Activated naive CD8-positive, alpha-beta T cell treated with anti-CD3 and anti-CD28 coated beads for 36 hours (primary cell): ENCODE measurements at regions not wholly inside any gene's neighbourhood (a gene's known extent, or its start where the extent isn't known, plus 50 kb on each side); places are given as distances from the start of the nearest gene placed in this dataset.

Experiments used
- DNase-seq: peaks from one replicate; pipeline ENCODE4 v3.0.0; 2021
- H3K27ac Mint-ChIP-seq: one replicate; pipeline ENCODE4 v1.8.0; 2022; ENCODE audit warnings: mild to moderate bottlenecking, moderate library complexity, mixed read lengths
- H3K27me3 Mint-ChIP-seq: one replicate; pipeline ENCODE4 v1.8.0; 2022; ENCODE audit warnings: mild to moderate bottlenecking, mixed read lengths
- H3K36me3 Mint-ChIP-seq: one replicate; pipeline ENCODE4 v1.8.0; 2021; ENCODE audit warnings: mild to moderate bottlenecking, mixed read lengths
- H3K4me1 Mint-ChIP-seq: one replicate; pipeline ENCODE4 v1.8.0; 2021; ENCODE audit warnings: mixed read lengths
- H3K4me3 Mint-ChIP-seq: one replicate; pipeline ENCODE4 v1.8.0; 2022; ENCODE audit warnings: mild to moderate bottlenecking, moderate library complexity, mixed read lengths
- H3K9me3 Mint-ChIP-seq: one replicate; pipeline ENCODE4 v1.8.0; 2022; ENCODE audit warnings: mixed read lengths

DNA sequence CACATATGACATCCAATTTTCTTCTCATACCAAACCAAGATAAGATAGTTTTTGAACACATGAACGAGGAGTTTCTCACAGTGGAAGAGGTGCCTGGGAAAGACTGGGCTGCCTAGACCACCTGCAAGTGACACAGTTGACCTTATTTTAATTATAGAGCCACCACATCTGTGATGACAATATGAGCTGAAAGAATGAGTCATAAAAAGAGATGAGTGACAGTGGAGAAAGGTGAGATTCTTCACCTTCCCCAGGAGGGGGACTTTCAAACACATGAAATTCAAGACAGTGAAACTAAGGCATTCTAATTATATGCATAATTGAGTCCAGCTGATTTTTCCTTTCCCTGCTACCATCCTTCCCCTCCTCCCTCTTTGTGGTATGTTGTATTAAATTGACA lies 475.5 kb downstream of the NXPH1 start:
- H3K27me3 Mint-ChIP-seq, result no peaks in the 10 kb centered on the region
- no peaks in the 10 kb centered on the region for H3K4me1 Mint-ChIP-seq
- H3K27ac Mint-ChIP-seq, result no peak overlapping the region

DNA sequence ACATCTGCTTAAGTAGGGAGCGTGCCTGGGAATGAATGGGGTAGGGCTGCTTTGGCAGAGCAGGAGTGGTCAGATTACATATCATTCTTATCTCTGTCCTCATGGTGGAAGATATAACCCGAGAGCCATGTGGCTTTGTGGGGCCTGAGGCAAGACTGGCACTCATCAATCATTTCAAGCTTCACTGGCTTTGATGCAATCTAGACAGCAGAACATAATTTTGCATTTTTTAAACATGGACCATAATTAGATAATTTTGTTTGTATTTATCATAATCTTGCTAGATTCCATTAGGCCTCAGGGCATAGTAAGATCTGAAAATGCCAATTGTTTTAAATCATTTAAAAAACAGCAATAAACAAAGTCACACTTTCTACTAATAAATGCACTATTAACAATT lies 480.3 kb downstream of the NXPH1 start:
- peaks cover 2% of the 10 kb centered on the region for H3K9me3 Mint-ChIP-seq

More for the DNA sequence above, 475.5 kb downstream of the NXPH1 start:
- H3K4me3 Mint-ChIP-seq, result no peak overlapping the region
- no peaks in the 10 kb centered on the region for H3K36me3 Mint-ChIP-seq
- no peaks in the 10 kb centered on the region for H3K9me3 Mint-ChIP-seq
- DNase-seq, result no peak

GRCh38 chr7:8921807-8922206 lies 488.4 kb downstream of the NXPH1 start:
- no peak overlapping the region for H3K27ac Mint-ChIP-seq

More for the DNA sequence above, 480.3 kb downstream of the NXPH1 start:
- Mint-ChIP-seq H3K27me3 (no peaks in the 10 kb centered on the region), H3K36me3 (no peaks in the 10 kb centered on the region), H3K4me3 (no peak overlapping the region), H3K4me1 (no peaks in the 10 kb centered on the region), H3K27ac (no peak overlapping the region)
- no peak for DNase-seq

DNA sequence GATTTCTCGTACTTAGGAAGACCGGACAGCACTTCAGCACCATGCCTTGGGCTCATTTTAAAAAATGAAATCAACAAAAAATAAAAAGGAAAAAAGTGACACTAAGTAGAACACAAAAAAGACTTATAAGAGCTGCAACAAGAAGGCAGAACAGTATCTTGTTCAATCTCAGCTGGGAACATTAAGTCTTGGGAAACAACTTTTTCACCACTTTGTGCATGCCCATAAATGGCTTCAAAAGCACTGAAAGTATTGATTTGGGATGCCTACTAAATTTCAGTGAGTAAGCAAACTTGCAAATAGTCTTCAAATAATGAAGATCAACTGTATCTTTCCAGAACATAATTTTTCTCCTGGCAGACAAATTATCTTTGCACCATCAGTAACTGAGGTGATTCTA lies 489.3 kb downstream of the NXPH1 start:
- no peaks in the 10 kb centered on the region for H3K27me3 Mint-ChIP-seq
- H3K9me3 Mint-ChIP-seq, result peaks cover 2% of the 10 kb centered on the region
- DNase-seq, result no peak
- H3K4me3 Mint-ChIP-seq, result no peak overlapping the region
- no peaks in the 10 kb centered on the region for H3K4me1 Mint-ChIP-seq
- H3K36me3 Mint-ChIP-seq, result no peaks in the 10 kb centered on the region
- H3K27ac Mint-ChIP-seq, result no peak overlapping the region

More at GRCh38 chr7:8921807-8922206, 488.4 kb downstream of the NXPH1 start:
- no peak overlapping the region for H3K4me3 Mint-ChIP-seq
- no peak for DNase-seq
- peaks cover 2% of the 10 kb centered on the region for H3K9me3 Mint-ChIP-seq
- H3K4me1 Mint-ChIP-seq, result no peaks in the 10 kb centered on the region
- no peaks in the 10 kb centered on the region for H3K27me3 Mint-ChIP-seq
- H3K36me3 Mint-ChIP-seq, result no peaks in the 10 kb centered on the region

- Mint-ChIP-seq H3K27me3 (no peaks in the 10 kb centered on the region), H3K36me3 (no peaks in the 10 kb centered on the region), H3K4me1 (no peaks in the 10 kb centered on the region), H3K9me3 (peaks cover 4% of the 10 kb centered on the region), H3K4me3 (no peak overlapping the region), H3K27ac (no peak overlapping the region)
- DNase-seq, result no peak
Observed at GRCh38 chr7:8923164-8923806, 489.9 kb downstream of the NXPH1 start.

DNA sequence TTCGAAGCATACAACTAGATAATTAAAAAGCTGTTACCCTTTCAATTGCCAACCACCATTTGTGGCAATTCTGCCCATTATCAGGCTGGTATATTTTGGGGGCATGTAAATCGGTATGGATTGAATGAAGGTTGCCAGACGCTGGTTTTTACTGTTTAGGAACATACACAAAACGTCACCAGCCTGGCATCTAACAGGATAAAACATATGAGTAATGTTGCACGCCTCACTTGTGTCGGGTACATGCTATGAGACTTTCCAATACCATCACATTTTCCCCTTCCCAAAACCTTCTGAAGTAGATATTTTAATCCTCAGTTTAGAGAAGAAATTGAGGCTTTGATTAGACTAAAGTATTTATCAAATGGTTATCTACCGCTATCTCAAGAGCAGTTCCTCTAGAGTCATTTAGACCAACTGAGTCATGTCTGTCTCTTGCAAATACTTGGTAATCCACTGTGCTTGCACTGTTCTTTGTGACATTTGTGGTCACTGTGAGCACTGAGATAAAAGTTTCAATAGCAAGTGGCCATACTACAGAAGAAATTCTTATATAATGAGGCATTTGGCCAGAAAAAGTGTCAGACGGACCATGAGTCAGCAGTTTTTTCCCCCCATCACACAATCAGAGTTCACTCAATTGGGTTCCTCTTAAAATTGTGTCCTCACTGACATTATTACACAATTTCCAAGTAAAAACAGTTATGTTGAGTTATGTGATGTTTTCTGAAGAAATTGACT lies 498.7 kb downstream of the NXPH1 start:
- Mint-ChIP-seq H3K27me3 (no peaks in the 10 kb centered on the region), H3K9me3 (peaks cover 3% of the 10 kb centered on the region), H3K4me1 (no peaks in the 10 kb centered on the region), H3K4me3 (no peak overlapping the region), H3K27ac (no peak overlapping the region), H3K36me3 (no peaks in the 10 kb centered on the region)
- no peak for DNase-seq

- Mint-ChIP-seq H3K9me3 (peaks cover 3% of the 10 kb centered on the region), H3K27me3 (no peaks in the 10 kb centered on the region), H3K4me1 (no peaks in the 10 kb centered on the region), H3K4me3 (no peak overlapping the region), H3K36me3 (no peaks in the 10 kb centered on the region), H3K27ac (no peak overlapping the region)
- DNase-seq, result no peak
Observed at GRCh38 chr7:8932751-8933150, 499.3 kb downstream of the NXPH1 start.

DNA sequence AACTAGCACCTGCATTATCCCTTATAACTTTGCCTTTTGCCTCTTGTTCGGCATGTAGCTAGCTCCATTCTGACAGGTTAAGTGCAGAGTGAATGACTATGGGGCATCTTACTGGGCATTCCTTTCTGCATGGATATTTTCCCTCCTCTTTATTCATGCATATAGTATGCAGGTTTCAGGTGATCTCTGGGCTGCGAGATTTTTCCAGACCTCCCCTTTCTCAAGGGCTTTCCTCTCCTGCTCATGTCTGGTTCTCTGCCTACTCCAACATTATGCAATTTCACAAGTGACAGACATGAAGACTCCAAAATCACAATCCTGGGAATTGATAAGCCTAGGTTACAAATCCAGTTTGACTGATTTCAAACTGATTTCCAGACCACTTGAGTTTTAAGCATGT lies 503.8 kb downstream of the NXPH1 start:
- no peak overlapping the region for H3K27ac Mint-ChIP-seq
- no peaks in the 10 kb centered on the region for H3K36me3 Mint-ChIP-seq
- no peaks in the 10 kb centered on the region for H3K27me3 Mint-ChIP-seq
- H3K9me3 Mint-ChIP-seq, result peaks cover 2% of the 10 kb centered on the region
- DNase-seq, result no peak
- H3K4me1 Mint-ChIP-seq, result no peaks in the 10 kb centered on the region
- no peak overlapping the region for H3K4me3 Mint-ChIP-seq

DNA sequence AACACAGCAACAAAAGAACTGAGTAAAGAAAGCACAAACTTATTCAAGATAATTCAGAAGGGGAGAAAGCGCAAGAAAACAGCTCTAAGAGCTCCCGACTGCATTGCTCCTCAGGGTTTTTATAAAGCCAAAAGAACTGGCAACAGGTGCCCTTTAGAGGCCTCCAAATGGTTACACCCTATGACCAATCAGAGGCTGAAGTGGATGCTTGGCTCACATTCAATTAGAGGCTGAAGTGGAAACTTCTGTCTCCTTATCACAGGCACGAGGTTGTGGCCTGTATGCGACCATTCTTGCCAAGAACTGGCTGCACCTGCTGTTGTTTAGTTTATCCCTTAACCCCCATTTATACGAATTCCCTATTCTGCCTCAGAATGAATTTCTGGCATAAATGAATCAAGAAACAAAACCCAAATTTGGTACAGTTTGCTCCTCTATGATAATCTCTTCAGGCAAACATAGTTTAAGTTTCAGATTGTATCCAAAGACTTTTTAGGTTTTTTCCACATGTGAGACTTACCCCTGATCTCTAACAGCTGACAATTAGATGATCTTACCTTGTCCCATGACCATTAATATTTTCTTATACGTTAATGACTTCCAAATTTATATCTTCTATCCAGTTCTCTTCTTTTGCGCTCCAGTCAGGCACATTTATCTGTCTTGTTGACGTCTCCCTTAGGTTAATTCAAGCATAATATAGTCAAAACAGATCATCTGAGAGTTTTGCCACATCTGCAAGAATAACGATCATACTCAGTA lies 504.8 kb downstream of the NXPH1 start:
- Mint-ChIP-seq H3K27ac (no peak overlapping the region), H3K36me3 (no peaks in the 10 kb centered on the region), H3K9me3 (peaks cover 2% of the 10 kb centered on the region), H3K4me3 (no peak overlapping the region), H3K4me1 (no peaks in the 10 kb centered on the region), H3K27me3 (no peaks in the 10 kb centered on the region)
- no peak for DNase-seq

DNA sequence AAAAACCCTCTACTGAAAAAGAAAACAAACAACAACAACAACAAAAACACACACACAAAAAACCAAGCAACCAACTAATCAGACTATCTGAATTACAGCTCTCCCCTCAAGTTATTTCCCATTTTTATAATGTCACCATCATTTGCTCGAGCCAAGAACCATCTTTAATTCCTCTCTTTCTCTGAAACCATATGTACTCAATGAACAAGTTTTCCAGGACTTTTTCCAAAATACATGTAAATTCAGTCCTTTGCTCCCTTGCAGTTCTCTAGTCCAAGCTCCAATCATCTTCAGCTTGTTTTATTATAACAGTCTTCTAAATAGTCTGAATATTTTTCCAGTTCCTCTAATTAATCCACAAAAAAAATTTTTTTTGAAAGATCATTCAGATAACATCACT lies 506.0 kb downstream of the NXPH1 start:
- H3K9me3 Mint-ChIP-seq, result no peaks in the 10 kb centered on the region
- H3K27ac Mint-ChIP-seq, result no peak overlapping the region
- H3K4me1 Mint-ChIP-seq, result no peaks in the 10 kb centered on the region
- no peak for DNase-seq
- H3K36me3 Mint-ChIP-seq, result no peaks in the 10 kb centered on the region
- H3K4me3 Mint-ChIP-seq, result no peak overlapping the region
- no peaks in the 10 kb centered on the region for H3K27me3 Mint-ChIP-seq

DNA sequence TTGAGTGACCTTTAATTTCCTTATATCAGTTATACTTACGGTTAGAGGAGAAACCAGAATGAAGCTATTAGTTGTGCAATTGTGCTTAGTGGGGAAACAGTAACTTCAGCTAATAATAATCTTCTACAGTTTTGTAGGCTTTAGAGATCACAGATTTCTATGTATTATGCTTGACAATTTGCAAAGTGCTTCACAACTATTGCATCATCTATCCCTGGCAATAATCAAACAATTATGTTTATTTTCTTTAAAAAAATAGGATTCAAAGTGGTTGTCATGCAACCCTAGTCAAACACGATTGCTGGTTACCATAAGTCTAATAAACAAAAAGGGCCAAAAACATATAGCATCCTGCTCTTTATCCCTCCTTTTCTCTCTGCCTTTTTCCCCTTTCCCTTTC lies 530.3 kb downstream of the NXPH1 start:
- Mint-ChIP-seq H3K36me3 (no peaks in the 10 kb centered on the region), H3K27me3 (no peaks in the 10 kb centered on the region), H3K9me3 (peaks cover 4% of the 10 kb centered on the region), H3K27ac (no peak overlapping the region), H3K4me3 (no peak overlapping the region), H3K4me1 (no peaks in the 10 kb centered on the region)
- no peak for DNase-seq

- DNase-seq, result no peak
- H3K4me3 Mint-ChIP-seq, result no peak overlapping the region
- H3K27ac Mint-ChIP-seq, result no peak overlapping the region
- peaks cover 3% of the 10 kb centered on the region for H3K9me3 Mint-ChIP-seq
- H3K36me3 Mint-ChIP-seq, result no peaks in the 10 kb centered on the region
- H3K27me3 Mint-ChIP-seq, result no peaks in the 10 kb centered on the region
- no peaks in the 10 kb centered on the region for H3K4me1 Mint-ChIP-seq
Observed at GRCh38 chr7:8965177-8965576, 531.8 kb downstream of the NXPH1 start.

GRCh38 chr7:8973601-8974000 lies 540.2 kb downstream of the NXPH1 start:
- no peak for DNase-seq
- no peaks in the 10 kb centered on the region for H3K36me3 Mint-ChIP-seq
- H3K27ac Mint-ChIP-seq, result no peak overlapping the region
- peaks cover 8% of the 10 kb centered on the region for H3K9me3 Mint-ChIP-seq
- H3K27me3 Mint-ChIP-seq, result no peaks in the 10 kb centered on the region
- H3K4me3 Mint-ChIP-seq, result no peak overlapping the region
- no peaks in the 10 kb centered on the region for H3K4me1 Mint-ChIP-seq

GRCh38 chr7:8975681-8976080 lies 542.3 kb downstream of the NXPH1 start:
- no peak for DNase-seq
- H3K36me3 Mint-ChIP-seq, result no peaks in the 10 kb centered on the region
- H3K9me3 Mint-ChIP-seq, result peaks cover 8% of the 10 kb centered on the region
- no peaks in the 10 kb centered on the region for H3K4me1 Mint-ChIP-seq
- H3K27me3 Mint-ChIP-seq, result no peaks in the 10 kb centered on the region
- no peak overlapping the region for H3K27ac Mint-ChIP-seq
- no peak overlapping the region for H3K4me3 Mint-ChIP-seq

- no peaks in the 10 kb centered on the region for H3K4me1 Mint-ChIP-seq
Observed at GRCh38 chr7:8982338-8982992, 549.1 kb downstream of the NXPH1 start.

More at GRCh38 chr7:8982338-8982992, 549.1 kb downstream of the NXPH1 start:
- Mint-ChIP-seq H3K36me3 (no peaks in the 10 kb centered on the region), H3K27me3 (no peaks in the 10 kb centered on the region), H3K9me3 (peaks cover 2% of the 10 kb centered on the region), H3K27ac (no peak overlapping the region), H3K4me3 (no peak overlapping the region)
- DNase-seq, result no peak
